ENCODE measurements at regions not wholly inside any gene's neighbourhood (a gene's known extent, or its start where the extent isn't known, plus 50 kb on each side); places are given as distances from the start of the nearest gene placed in this dataset.

DNA sequence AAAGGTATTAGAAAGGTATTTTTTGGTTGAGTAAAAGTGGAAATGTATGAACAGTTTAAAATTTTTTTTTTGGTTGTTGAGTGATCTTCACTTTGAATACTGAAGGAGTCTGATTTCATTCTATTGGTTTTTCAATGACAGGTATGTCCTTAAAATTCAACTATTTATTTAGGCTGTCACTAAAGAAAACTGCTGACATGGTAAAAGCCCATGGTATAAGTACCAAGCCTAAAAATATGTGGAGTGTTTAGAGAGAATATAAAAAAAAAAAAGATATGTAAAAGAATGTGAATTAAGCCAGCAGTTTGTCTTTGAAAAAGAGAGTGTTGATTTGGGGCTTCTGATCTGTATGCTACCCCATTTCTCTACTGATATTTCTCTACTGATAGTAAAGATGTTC lies 90.3 kb upstream of the SUCLG2 start:
- ATAC-seq: no peak
- no peak overlapping the region for H3K4me3 ChIP-seq
- H3K9me3 ChIP-seq: no peaks in the 10 kb centered on the region
- H3K27ac ChIP-seq: no peak overlapping the region
- no peaks in the 10 kb centered on the region for H3K4me1 ChIP-seq
- CTCF ChIA-PET: no interaction called here
- DNase-seq (ENCODE audit: low read depth in 1 of 2, low spot score in 1 of 2): no peak
- FAIRE-seq: no peak
- no peak overlapping the region for H3K4me2 ChIP-seq
- POLR2A ChIA-PET: no interaction called here
- TF ChIP-seq ZFP36 (IDR thresholded peaks at IDR 0.05; ENCODE audit: borderline replicate concordance, partially characterized antibody) (no peak), MAFK (IDR thresholded peaks at IDR 0.05; ENCODE audit: partially characterized antibody) (peak; percentile 60)

DNA sequence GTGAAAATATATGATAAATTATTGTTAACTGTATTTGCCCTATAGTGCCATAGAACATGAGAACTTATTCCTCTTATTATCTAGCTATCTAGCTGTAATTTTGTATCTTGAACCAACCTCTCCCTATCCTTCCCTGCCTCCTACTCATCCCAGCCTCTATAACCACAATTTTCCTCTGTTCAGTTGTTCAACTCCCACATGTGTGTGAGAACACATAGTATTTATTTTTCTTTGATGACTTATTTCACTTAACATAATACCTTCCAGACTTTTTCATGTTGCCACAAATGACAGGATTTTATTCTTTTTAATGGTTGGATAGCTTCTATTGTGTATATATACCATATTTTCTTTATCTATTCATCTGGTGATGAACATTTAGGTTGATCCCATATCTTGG lies 85.4 kb upstream of the SUCLG2 start:
- ChIA-PET CTCF (no interaction called here), POLR2A (no interaction called here)
- no peak overlapping the region for H3K4me3 ChIP-seq
- H3K9me3 ChIP-seq: no peaks in the 10 kb centered on the region
- H3K27ac ChIP-seq: no peak overlapping the region
- no peaks in the 10 kb centered on the region for H3K4me1 ChIP-seq
- DNase-seq (ENCODE audit: low read depth in 1 of 2, low spot score in 1 of 2): no peak
- TF ChIP-seq CHD2 (IDR thresholded peaks at IDR 0.05; ENCODE audit: low read length, partially characterized antibody): no peak
- no peak for TF ChIP-seq RFX5 (IDR thresholded peaks at IDR 0.05)
- no peak for FAIRE-seq
- ATAC-seq: no peak
- no peak overlapping the region for H3K4me2 ChIP-seq

DNA sequence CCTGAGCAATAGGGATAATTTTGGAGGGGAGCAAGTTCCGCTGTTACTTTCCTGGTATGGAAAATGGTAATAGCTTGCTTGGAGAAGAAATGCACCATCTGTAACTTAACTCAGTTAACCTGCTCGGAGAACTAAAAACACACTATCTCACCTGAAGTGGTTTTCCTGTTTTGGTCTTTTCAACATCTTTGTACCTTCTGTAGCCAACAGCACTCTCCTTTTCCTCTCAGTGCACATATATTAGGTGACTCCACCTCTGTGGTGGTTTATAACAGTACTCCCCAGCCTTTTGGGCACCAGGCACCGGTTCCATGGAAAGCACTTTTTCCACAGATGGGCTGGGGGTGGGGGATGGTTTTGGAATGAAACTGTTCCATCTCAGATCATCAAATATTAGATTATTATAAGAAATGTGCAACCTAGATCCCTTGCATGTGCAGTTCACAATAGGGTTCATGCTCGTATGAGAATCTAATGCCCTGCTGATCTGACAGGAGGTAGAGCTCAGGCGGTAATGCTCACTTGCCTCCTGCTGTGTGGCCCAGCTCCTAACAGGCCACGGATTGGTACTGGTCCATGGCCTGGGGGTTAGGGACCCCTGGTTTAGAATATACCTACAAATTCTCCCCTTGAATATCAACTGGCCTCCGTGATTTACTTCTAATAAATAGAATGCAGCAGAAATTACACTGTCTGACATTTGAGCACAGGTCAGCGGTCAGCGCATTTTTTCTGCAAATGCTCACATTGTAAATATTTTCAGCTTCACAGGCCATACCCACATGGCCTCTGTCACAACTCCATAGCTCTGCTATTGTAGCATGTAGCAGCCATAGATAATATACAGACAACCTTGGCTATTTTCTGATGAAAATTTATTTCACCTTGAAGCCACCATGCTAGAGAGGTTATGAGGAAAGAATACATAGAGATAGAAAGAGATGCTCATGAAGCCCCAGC lies 83.8 kb upstream of the SUCLG2 start:
- ChIA-PET POLR2A (no interaction called here), CTCF (interaction anchor here (0.7 to 1.4 kb wide), 2 partner anchors 18 to 624 kb away, joined by 3 to 4 read pairs; no protein-coding TSS in a partner anchor)
- no peak for ATAC-seq

More for the DNA sequence above, 83.8 kb upstream of the SUCLG2 start:
- H3K27ac ChIP-seq: no peak overlapping the region
- DNase-seq (ENCODE audit: low read depth in 1 of 2, low spot score in 1 of 2): no peak
- WGBS (ENCODE audit: missing lambda C conversion rate): 86% methylated on average over 9 of the region's 9 CpGs
- no peaks in the 10 kb centered on the region for H3K9me3 ChIP-seq
- no peak for FAIRE-seq
- H3K4me2 ChIP-seq: no peak overlapping the region
- no peak for TF ChIP-seq EP300 (IDR thresholded peaks at IDR 0.05)
- no peak for TF ChIP-seq MAFK (IDR thresholded peaks at IDR 0.05; ENCODE audit: partially characterized antibody)
- TF ChIP-seq SREBF2 (IDR thresholded peaks at IDR 0.05): no peak
- TF ChIP-seq, protein P1, sequence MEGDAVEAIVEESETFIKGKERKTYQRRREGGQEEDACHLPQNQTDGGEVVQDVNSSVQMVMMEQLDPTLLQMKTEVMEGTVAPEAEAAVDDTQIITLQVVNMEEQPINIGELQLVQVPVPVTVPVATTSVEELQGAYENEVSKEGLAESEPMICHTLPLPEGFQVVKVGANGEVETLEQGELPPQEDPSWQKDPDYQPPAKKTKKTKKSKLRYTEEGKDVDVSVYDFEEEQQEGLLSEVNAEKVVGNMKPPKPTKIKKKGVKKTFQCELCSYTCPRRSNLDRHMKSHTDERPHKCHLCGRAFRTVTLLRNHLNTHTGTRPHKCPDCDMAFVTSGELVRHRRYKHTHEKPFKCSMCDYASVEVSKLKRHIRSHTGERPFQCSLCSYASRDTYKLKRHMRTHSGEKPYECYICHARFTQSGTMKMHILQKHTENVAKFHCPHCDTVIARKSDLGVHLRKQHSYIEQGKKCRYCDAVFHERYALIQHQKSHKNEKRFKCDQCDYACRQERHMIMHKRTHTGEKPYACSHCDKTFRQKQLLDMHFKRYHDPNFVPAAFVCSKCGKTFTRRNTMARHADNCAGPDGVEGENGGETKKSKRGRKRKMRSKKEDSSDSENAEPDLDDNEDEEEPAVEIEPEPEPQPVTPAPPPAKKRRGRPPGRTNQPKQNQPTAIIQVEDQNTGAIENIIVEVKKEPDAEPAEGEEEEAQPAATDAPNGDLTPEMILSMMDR (IDR thresholded peaks at IDR 0.05): no peak
- TF ChIP-seq, protein P2, sequence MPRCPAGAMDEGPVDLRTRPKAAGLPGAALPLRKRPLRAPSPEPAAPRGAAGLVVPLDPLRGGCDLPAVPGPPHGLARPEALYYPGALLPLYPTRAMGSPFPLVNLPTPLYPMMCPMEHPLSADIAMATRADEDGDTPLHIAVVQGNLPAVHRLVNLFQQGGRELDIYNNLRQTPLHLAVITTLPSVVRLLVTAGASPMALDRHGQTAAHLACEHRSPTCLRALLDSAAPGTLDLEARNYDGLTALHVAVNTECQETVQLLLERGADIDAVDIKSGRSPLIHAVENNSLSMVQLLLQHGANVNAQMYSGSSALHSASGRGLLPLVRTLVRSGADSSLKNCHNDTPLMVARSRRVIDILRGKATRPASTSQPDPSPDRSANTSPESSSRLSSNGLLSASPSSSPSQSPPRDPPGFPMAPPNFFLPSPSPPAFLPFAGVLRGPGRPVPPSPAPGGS (IDR thresholded peaks at IDR 0.05): no peak
- TF ChIP-seq RAD21 (conservative IDR thresholded peaks at IDR 0.05 in 1 of 2, IDR thresholded peaks at IDR 0.05 in 1 of 2): no peak
- TF ChIP-seq FOSL2 (IDR thresholded peaks at IDR 0.05): no peak
- TF ChIP-seq FOSL2 (CRISPR knock-in tag; IDR thresholded peaks at IDR 0.05): no peak
- TF ChIP-seq SMC3 (IDR thresholded peaks at IDR 0.05): no peak
- no peak for TF ChIP-seq HOXA7 (CRISPR knock-in tag; IDR thresholded peaks at IDR 0.05)
- TF ChIP-seq KDM1A (IDR thresholded peaks at IDR 0.05; ENCODE audit: low read depth): no peak
- TF ChIP-seq, protein P3, sequence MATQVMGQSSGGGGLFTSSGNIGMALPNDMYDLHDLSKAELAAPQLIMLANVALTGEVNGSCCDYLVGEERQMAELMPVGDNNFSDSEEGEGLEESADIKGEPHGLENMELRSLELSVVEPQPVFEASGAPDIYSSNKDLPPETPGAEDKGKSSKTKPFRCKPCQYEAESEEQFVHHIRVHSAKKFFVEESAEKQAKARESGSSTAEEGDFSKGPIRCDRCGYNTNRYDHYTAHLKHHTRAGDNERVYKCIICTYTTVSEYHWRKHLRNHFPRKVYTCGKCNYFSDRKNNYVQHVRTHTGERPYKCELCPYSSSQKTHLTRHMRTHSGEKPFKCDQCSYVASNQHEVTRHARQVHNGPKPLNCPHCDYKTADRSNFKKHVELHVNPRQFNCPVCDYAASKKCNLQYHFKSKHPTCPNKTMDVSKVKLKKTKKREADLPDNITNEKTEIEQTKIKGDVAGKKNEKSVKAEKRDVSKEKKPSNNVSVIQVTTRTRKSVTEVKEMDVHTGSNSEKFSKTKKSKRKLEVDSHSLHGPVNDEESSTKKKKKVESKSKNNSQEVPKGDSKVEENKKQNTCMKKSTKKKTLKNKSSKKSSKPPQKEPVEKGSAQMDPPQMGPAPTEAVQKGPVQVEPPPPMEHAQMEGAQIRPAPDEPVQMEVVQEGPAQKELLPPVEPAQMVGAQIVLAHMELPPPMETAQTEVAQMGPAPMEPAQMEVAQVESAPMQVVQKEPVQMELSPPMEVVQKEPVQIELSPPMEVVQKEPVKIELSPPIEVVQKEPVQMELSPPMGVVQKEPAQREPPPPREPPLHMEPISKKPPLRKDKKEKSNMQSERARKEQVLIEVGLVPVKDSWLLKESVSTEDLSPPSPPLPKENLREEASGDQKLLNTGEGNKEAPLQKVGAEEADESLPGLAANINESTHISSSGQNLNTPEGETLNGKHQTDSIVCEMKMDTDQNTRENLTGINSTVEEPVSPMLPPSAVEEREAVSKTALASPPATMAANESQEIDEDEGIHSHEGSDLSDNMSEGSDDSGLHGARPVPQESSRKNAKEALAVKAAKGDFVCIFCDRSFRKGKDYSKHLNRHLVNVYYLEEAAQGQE (IDR thresholded peaks at IDR 0.05): no peak
- no peak for TF ChIP-seq GATA3 (IDR thresholded peaks at IDR 0.05; ENCODE audit: borderline replicate concordance)
- no peak overlapping the region for H3K4me3 ChIP-seq
- H3K4me1 ChIP-seq: no peaks in the 10 kb centered on the region

Data from A549 (cell line).